IMR-90 (cell line): ENCODE measurements at regions not wholly inside any gene's neighbourhood (a gene's known extent, or its start where the extent isn't known, plus 50 kb on each side); places are given as distances from the start of the nearest gene placed in this dataset.

ENCODE experiments used
- ATAC-seq: fragments of 200-7000 bp; cut with Tn5 transposase; 2 replicates; pipeline ENCODE4 v1.9.1; 2020; ENCODE audit warnings: low read depth, mild to moderate bottlenecking, moderate library complexity
- BruUV-seq: library from RNA; stranded (reverse); fragments of 400-500 nt; replicated peaks from 2 replicates; lab custom pipeline; 2021; lab: Mats Ljungman, UMichigan
- CTCF ChIA-PET: fragments of 300-600 bp; formaldehyde crosslinking; extraction: SDS; loops from one replicate; lab custom pipeline; 2021; ENCODE audit warnings: antibody characterized with exemption; lab: Yijun Ruan, JAX
- POLR2A ChIA-PET: fragments of 300-600 bp; sonication (Branson Sonifier 250); formaldehyde crosslinking; loops from one replicate; lab custom pipeline; 2022; ENCODE audit warnings: antibody characterized with exemption; ENCODE audit not compliant: unreplicated experiment; lab: Charles Lee
- DNase-seq: peaks from one replicate; pipeline ENCODE4 v3.0.0; 2013
- H2AFZ ChIP-seq: replicated peaks from 2 replicates; pipeline ENCODE3; 2013; ENCODE audit warnings: low read length, mild to moderate bottlenecking; ENCODE audit not compliant: poor library complexity
- H2AK5ac ChIP-seq: 2 replicates; pipeline ENCODE4 v1.6.1; 2013; ENCODE audit warnings: low read depth, low read length, inconsistent platforms
- H2AK9ac ChIP-seq: replicated peaks from 2 replicates; pipeline ENCODE3; 2013; ENCODE audit warnings: mild to moderate bottlenecking, low read depth, low read length, moderate library complexity; ENCODE audit not compliant: poor library complexity
- H2BK120ac ChIP-seq: 2 replicates; pipeline ENCODE4 v1.6.1; 2013; ENCODE audit warnings: low read depth, low read length, inconsistent platforms
- H2BK15ac ChIP-seq: 3 replicates; pipeline ENCODE4 v1.6.1; 2013; ENCODE audit warnings: low read depth, low read length, inconsistent platforms
- H2BK20ac ChIP-seq: 2 replicates; pipeline ENCODE4 v1.6.1; 2013; ENCODE audit warnings: low read depth, mild to moderate bottlenecking, inconsistent platforms, low read length, moderate library complexity
- H2BK5ac ChIP-seq: 2 replicates; pipeline ENCODE4 v1.6.1; 2013; ENCODE audit warnings: mild to moderate bottlenecking, low read depth, low read length, inconsistent platforms; ENCODE audit not compliant: poor library complexity, severe bottlenecking
- H3K14ac ChIP-seq: replicated peaks from 2 replicates; pipeline ENCODE4 v1.6.1; 2013; ENCODE audit warnings: low read depth, low read length, inconsistent platforms
- H3K18ac ChIP-seq: 2 replicates; pipeline ENCODE4 v1.6.1; 2013; ENCODE audit warnings: low read depth, low read length, control low read depth
- H3K23ac ChIP-seq: 2 replicates; pipeline ENCODE4 v1.6.1; 2013; ENCODE audit warnings: low read depth, low read length, inconsistent platforms
- H3K27ac ChIP-seq: 2 replicates; pipeline ENCODE4 v1.5.1; 2013; ENCODE audit warnings: mild to moderate bottlenecking, control low read depth, low read length; ENCODE audit not compliant: insufficient read depth
- H3K27me3 ChIP-seq: 2 replicates; pipeline ENCODE4 v1.6.1; 2013; ENCODE audit warnings: low read length; ENCODE audit not compliant: control insufficient read depth, insufficient read depth
- H3K36me3 ChIP-seq: 2 replicates; pipeline ENCODE4 v1.6.1; 2013; ENCODE audit warnings: low read length, mixed read lengths; ENCODE audit not compliant: control insufficient read depth, insufficient read depth
- H3K4ac ChIP-seq: 2 replicates; pipeline ENCODE4 v1.6.1; 2013; ENCODE audit warnings: low read depth, low read length, inconsistent platforms
- H3K4me1 ChIP-seq: 2 replicates; pipeline ENCODE4 v1.6.1; 2013; ENCODE audit warnings: low read length, mixed read lengths; ENCODE audit not compliant: control insufficient read depth, insufficient read depth
- H3K4me2 ChIP-seq: 2 replicates; pipeline ENCODE4 v1.6.1; 2013; ENCODE audit warnings: low read depth, mild to moderate bottlenecking, control low read depth, low read length, moderate library complexity
- H3K4me3 ChIP-seq: 2 replicates; pipeline ENCODE4 v1.5.1; 2013; ENCODE audit warnings: low read depth, mild to moderate bottlenecking, control low read depth, low read length, moderate library complexity; ENCODE audit not compliant: insufficient read depth
- H3K56ac ChIP-seq: 2 replicates; pipeline ENCODE4 v1.6.1; 2013; ENCODE audit warnings: low read length, inconsistent platforms; ENCODE audit not compliant: insufficient read depth; ENCODE audit errors: extremely low read depth
- H3K79me1 ChIP-seq, 2 experiments: 2 replicates each; pipeline ENCODE4 v1.6.1; 2013; ENCODE audit warnings: low read length in 2 of 2, inconsistent platforms in 1 of 2, low read depth in 1 of 2
- H3K9ac ChIP-seq: 2 replicates; pipeline ENCODE4 v1.6.1; 2013; ENCODE audit warnings: low read depth, low read length, control low read depth
- H3K9me1 ChIP-seq: 2 replicates; pipeline ENCODE4 v1.6.1; 2013; ENCODE audit warnings: low read length, inconsistent platforms; ENCODE audit not compliant: insufficient read depth
- H3K9me3 ChIP-seq: 2 replicates; pipeline ENCODE4 v1.6.1; 2013; ENCODE audit warnings: low read length; ENCODE audit not compliant: control insufficient read depth, insufficient read depth
- H4K20me1 ChIP-seq: 2 replicates; pipeline ENCODE4 v1.6.1; 2013; ENCODE audit warnings: low read length, inconsistent platforms; ENCODE audit not compliant: insufficient read depth
- H4K5ac ChIP-seq: 2 replicates; pipeline ENCODE4 v1.6.1; 2013; ENCODE audit warnings: mild to moderate bottlenecking, low read depth, low read length, control low read depth
- H4K8ac ChIP-seq, 2 experiments: 2 replicates each; pipeline ENCODE4 v1.6.1; 2013; ENCODE audit warnings: low read depth in 2 of 2, low read length in 2 of 2, control low read depth in 1 of 2, inconsistent platforms in 1 of 2
- H4K91ac ChIP-seq: 2 replicates; pipeline ENCODE4 v1.6.1; 2013; ENCODE audit warnings: low read depth, low read length, inconsistent platforms; ENCODE audit not compliant: insufficient read depth
- CTCF ChIP-seq: conservative IDR thresholded peaks from 2 replicates; pipeline ENCODE4 v1.5.1; 2012; ENCODE audit warnings: mild to moderate bottlenecking, low read depth, low read length, improper control_type of control experiment
- FOS ChIP-seq: fragments of 150-350 bp; IDR thresholded peaks from 2 replicates; pipeline ENCODE4 v1.6.1; 2016; ENCODE audit warnings: low read depth, low read length
- MAZ ChIP-seq: IDR thresholded peaks from 2 replicates; pipeline ENCODE4 v1.6.1; 2012; ENCODE audit warnings: low read depth, mild to moderate bottlenecking, low read length, improper control_type of control experiment, moderate library complexity, borderline replicate concordance
- POLR2A ChIP-seq: IDR thresholded peaks from 2 replicates; pipeline ENCODE4 v1.6.1; 2012; ENCODE audit warnings: mild to moderate bottlenecking, low read depth, low read length
- RFX5 ChIP-seq: IDR thresholded peaks from 2 replicates; pipeline ENCODE4 v1.8.0; 2012; ENCODE audit warnings: low read depth, mild to moderate bottlenecking, low read length, moderate library complexity
- WGBS, 2 experiments: methylation state at CpG; one replicate each; pipeline versions ENCODE4 v1.1.5 to v1.1.7; 2013; ENCODE audit warnings: missing lambda C conversion rate in 2 of 2; ENCODE audit not compliant: insufficient read length in 1 of 2; ENCODE audit errors: extremely low coverage in 2 of 2; 5-methylcytosine and 5-hydroxymethylcytosine counted together
- dilution Hi-C: fragments of 300-500 bp; cut with HindIII; formaldehyde crosslinking; loops from one replicate; pipeline ENCODE4 v1.14.3; 2018; ENCODE audit warnings: low sequenced_read_pairs; ENCODE audit not compliant: unreplicated experiment
- in situ Hi-C: fragments of 300-500 bp; cut with MboI; formaldehyde crosslinking; loops from 3 replicates; pipeline ENCODE4 v1.14.3; 2019; ENCODE audit warnings: low sequenced_read_pairs, inconsistent platforms, mixed read lengths
- intact Hi-C: fragments of 100-400 bp; cut with micrococcal nuclease; formaldehyde crosslinking; loops from 2 replicates; pipeline ENCODE4 v1.10.0; 2022
- TF ChIP-seq, protein P1 (sequence below): fragments of 150-350 bp; IDR thresholded peaks from 2 replicates; pipeline ENCODE4 v1.6.1; 2017; ENCODE audit warnings: mild to moderate bottlenecking, antibody characterized with exemption, low read length, low read depth

DNA sequence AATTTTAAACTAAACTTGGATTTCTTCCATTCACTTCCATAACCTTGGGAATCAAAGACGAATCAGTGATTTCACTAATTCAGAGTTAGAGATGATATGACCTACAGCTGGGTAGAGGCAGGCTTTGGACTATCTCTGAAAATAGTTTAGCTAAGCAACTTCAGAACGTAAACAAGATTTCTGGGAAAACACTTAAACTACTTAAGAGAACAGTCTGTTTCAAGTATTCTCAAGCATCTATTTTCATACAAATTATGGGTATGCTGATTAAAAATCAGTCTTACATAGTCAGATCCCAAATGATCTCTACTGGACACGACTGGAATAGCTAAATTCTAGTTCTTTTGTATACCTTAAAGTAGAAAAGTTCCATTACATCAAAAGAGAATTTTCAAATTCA, 179.9 kb downstream of the PLCE1 start:
- no peak overlapping the region for H3K18ac ChIP-seq
- H2BK5ac ChIP-seq, result no peak overlapping the region
- no peak overlapping the region for H3K56ac ChIP-seq
- H3K4me2 ChIP-seq, result no peak overlapping the region
- in situ Hi-C loops (no loop called here), dilution Hi-C loops (no loop called here), intact Hi-C loops (no loop called here)
- H2BK20ac ChIP-seq, result no peak overlapping the region
- H3K14ac ChIP-seq, result no peak overlapping the region
- no peak overlapping the region for H3K9ac ChIP-seq
- POLR2A ChIA-PET, result no interaction called here
- no peak overlapping the region for H2BK15ac ChIP-seq
- H4K5ac ChIP-seq, result no peak overlapping the region
- no peak overlapping the region for H4K91ac ChIP-seq
- no peak for DNase-seq
- no peak overlapping the region for H4K8ac ChIP-seq
- H3K9me1 ChIP-seq, result peaks cover 13% of the 10 kb centered on the region; the same call in 1 of the 2 replicates
- H3K23ac ChIP-seq, result no peak overlapping the region
- H4K20me1 ChIP-seq, result no peaks in the 10 kb centered on the region
- no peak overlapping the region for H3K4me3 ChIP-seq
- no peak overlapping the region for H3K27ac ChIP-seq
- H3K4ac ChIP-seq, result no peak overlapping the region
- H3K79me1 ChIP-seq, result no peaks in the 10 kb centered on the region
- no peak overlapping the region for H2AK9ac ChIP-seq
- no TSS peak for BruUV-seq
- no CpG with 5 or more reads among the region's 3 CpGs for WGBS, 2 experiments
- no peak for ATAC-seq
- H2AFZ ChIP-seq, result no peak overlapping the region
- H3K27me3 ChIP-seq, result no peaks in the 10 kb centered on the region
- H3K9me3 ChIP-seq, result no peaks in the 10 kb centered on the region
- TF ChIP-seq FOS, result no peak
- no peak for TF ChIP-seq POLR2A
- TF ChIP-seq, protein P1, sequence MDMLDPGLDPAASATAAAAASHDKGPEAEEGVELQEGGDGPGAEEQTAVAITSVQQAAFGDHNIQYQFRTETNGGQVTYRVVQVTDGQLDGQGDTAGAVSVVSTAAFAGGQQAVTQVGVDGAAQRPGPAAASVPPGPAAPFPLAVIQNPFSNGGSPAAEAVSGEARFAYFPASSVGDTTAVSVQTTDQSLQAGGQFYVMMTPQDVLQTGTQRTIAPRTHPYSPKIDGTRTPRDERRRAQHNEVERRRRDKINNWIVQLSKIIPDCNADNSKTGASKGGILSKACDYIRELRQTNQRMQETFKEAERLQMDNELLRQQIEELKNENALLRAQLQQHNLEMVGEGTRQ, result no peak
- TF ChIP-seq CTCF, result no peak
- no peak for TF ChIP-seq RFX5
- no peak for TF ChIP-seq MAZ
- H3K36me3 ChIP-seq, result no peaks in the 10 kb centered on the region
- no peak overlapping the region for H2BK120ac ChIP-seq
- peaks cover 14% of the 10 kb centered on the region for H3K4me1 ChIP-seq
- CTCF ChIA-PET, result interaction anchor here (0.6 to 1.4 kb wide), 2 partner anchors 8 to 10 kb away, joined by 3 to 4 read pairs; no protein-coding TSS in a partner anchor
- H2AK5ac ChIP-seq, result no peak overlapping the region
